GM21529 (cell line): ENCODE measurements at regions not wholly inside any gene's neighbourhood (a gene's known extent, or its start where the extent isn't known, plus 50 kb on each side); places are given as distances from the start of the nearest gene placed in this dataset.
"Not testable (repeated sequence)": the region's sequence is repeated elsewhere in the genome, so short reads cannot be mapped to it uniquely, and the experiment has no call there.

Source experiments
- ATAC-seq: cut with Tn5 transposase; IDR thresholded peaks from one replicate; pipeline ENCODE4 v1.9.1; 2021; ENCODE audit not compliant: unreplicated experiment

- ATAC-seq, result no peak
Observed at GRCh38 chr2:17148407-17149145, 369.7 kb downstream of the RAD51AP2 start.

GRCh38 chr2:17146358-17146757 is 371.9 kb downstream of the RAD51AP2 start:
- ATAC-seq, result no peak

- no peak for ATAC-seq
Observed at GRCh38 chr2:17136877-17137276, 381.4 kb downstream of the RAD51AP2 start.

- no peak for ATAC-seq
Observed at GRCh38 chr2:17136231-17136630, 382.0 kb downstream of the RAD51AP2 start.

- no peak for ATAC-seq
Observed at GRCh38 chr2:17135619-17136018, 382.6 kb downstream of the RAD51AP2 start.

- ATAC-seq, result no peak
Observed at GRCh38 chr2:17133052-17133671, 385.1 kb downstream of the RAD51AP2 start.

- not testable (repeated sequence) for ATAC-seq
Observed at GRCh38 chr2:17130627-17131026, 387.6 kb downstream of the RAD51AP2 start.

- no peak for ATAC-seq
Observed at GRCh38 chr2:17125989-17126620, 392.1 kb downstream of the RAD51AP2 start.

- no peak for ATAC-seq
Observed at GRCh38 chr2:17124575-17125318, 393.5 kb downstream of the RAD51AP2 start.

GRCh38 chr2:17122887-17123501 is 395.2 kb downstream of the RAD51AP2 start:
- ATAC-seq, result no peak

GRCh38 chr2:17115466-17115865 is 402.8 kb downstream of the RAD51AP2 start:
- no peak for ATAC-seq

- ATAC-seq, result no peak
Observed at GRCh38 chr2:17115042-17115441, 403.2 kb downstream of the RAD51AP2 start.

GRCh38 chr2:17107871-17108270 is 410.4 kb downstream of the RAD51AP2 start:
- ATAC-seq, result no peak

GRCh38 chr2:17107151-17107550 is 411.1 kb downstream of the RAD51AP2 start:
- ATAC-seq, result no peak

- no peak for ATAC-seq
Observed at GRCh38 chr2:17106418-17106817, 411.8 kb downstream of the RAD51AP2 start.

- peak; percentile 67 for ATAC-seq
Observed at GRCh38 chr2:17104454-17104853, 413.8 kb downstream of the RAD51AP2 start.

- ATAC-seq, result no peak
Observed at GRCh38 chr2:17101596-17101995, 416.6 kb downstream of the RAD51AP2 start.

GRCh38 chr2:17101091-17101490 is 417.1 kb downstream of the RAD51AP2 start:
- no peak for ATAC-seq

- ATAC-seq, result no peak
Observed at GRCh38 chr2:17095340-17095739, 422.9 kb downstream of the RAD51AP2 start.

GRCh38 chr2:17093712-17094111 is 424.5 kb downstream of the RAD51AP2 start:
- no peak for ATAC-seq

GRCh38 chr2:17086990-17087389 is 421.4 kb upstream of the CYRIA start:
- ATAC-seq, result no peak
